Testis (tissue), 2 donors: ENCODE measurements at regions not wholly inside any gene's neighbourhood (a gene's known extent, or its start where the extent isn't known, plus 50 kb on each side); places are given as distances from the start of the nearest gene placed in this dataset.

Experiments used
- POLR2A ChIP-seq: fragments of 450-650 bp; IDR thresholded peaks from one replicate; pipeline ENCODE4 v1.6.1; 2017; ENCODE audit warnings: antibody characterized with exemption, mild to moderate bottlenecking, moderate library complexity
- TF ChIP-seq, protein P1 (sequence below), 3 experiments: fragments of 450-650 bp in 2 of 3; fragments of 200-600 bp in 1 of 3; sonication (generic) in 1 of 3; IDR thresholded peaks; one replicate each; pipeline ENCODE4 v1.5.1; 2016 to 2019; ENCODE audit warnings: antibody characterized with exemption in 3 of 3, mild to moderate bottlenecking in 2 of 3, moderate library complexity in 1 of 3

DNA sequence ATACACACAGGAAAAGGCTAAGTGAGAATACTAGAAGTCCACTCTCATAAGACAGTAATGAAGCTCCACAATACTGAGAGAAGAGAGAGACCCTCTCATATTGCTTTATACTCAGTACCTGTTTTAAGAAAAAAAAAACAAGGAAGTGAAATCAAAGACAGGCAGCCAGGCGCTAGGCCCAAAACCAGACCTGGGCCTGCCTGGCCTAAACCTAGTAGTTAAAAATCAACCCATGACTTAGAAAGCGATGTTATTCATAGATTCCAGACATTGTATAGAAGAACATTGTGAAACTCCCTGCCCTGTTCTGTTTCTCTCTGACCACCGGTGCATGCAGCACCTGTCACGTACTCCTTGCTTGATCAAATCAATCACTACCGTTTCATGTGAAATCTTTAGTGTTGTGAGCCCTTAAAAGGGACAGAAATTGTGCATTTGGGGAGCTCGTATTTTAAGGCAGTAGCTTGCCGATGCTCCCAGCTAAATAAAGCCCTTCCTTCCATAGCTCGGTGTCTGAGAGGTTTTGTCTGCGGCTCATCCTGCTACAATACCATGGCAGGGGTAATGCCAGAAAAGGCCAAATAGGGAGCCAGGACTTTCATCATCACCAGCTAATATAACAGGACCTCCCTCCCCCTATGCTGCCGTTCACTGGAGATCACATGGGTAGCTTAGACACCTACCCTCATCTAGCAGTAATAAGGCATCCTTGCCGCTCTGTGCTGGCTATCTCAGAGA lies 1294.1 kb downstream of the NSUN3 start:
- TF ChIP-seq, protein P1, sequence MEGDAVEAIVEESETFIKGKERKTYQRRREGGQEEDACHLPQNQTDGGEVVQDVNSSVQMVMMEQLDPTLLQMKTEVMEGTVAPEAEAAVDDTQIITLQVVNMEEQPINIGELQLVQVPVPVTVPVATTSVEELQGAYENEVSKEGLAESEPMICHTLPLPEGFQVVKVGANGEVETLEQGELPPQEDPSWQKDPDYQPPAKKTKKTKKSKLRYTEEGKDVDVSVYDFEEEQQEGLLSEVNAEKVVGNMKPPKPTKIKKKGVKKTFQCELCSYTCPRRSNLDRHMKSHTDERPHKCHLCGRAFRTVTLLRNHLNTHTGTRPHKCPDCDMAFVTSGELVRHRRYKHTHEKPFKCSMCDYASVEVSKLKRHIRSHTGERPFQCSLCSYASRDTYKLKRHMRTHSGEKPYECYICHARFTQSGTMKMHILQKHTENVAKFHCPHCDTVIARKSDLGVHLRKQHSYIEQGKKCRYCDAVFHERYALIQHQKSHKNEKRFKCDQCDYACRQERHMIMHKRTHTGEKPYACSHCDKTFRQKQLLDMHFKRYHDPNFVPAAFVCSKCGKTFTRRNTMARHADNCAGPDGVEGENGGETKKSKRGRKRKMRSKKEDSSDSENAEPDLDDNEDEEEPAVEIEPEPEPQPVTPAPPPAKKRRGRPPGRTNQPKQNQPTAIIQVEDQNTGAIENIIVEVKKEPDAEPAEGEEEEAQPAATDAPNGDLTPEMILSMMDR (IDR thresholded peaks at IDR 0.05), result no peak
- TF ChIP-seq POLR2A, result no peak
